GM18873 (cell line): ENCODE measurements at regions not wholly inside any gene's neighbourhood (a gene's known extent, or its start where the extent isn't known, plus 50 kb on each side); places are given as distances from the start of the nearest gene placed in this dataset.

ENCODE experiments used
- ATAC-seq: cut with Tn5 transposase; IDR thresholded peaks from one replicate; pipeline ENCODE4 v1.9.1; 2021; ENCODE audit warnings: mild to moderate bottlenecking, moderate library complexity, moderate number of reproducible peaks; ENCODE audit not compliant: unreplicated experiment, low FRiP score

GRCh38 chr10:6746782-6747181 is 166.7 kb upstream of the PRKCQ start:
- no peak for ATAC-seq

GRCh38 chr10:6743291-6743849 is 163.3 kb upstream of the PRKCQ start:
- no peak for ATAC-seq

- no peak for ATAC-seq
Observed at GRCh38 chr10:6741541-6741941, 161.5 kb upstream of the PRKCQ start.

GRCh38 chr10:6739530-6740174 is 159.6 kb upstream of the PRKCQ start:
- ATAC-seq, result no peak

- no peak for ATAC-seq
Observed at GRCh38 chr10:6738112-6738768, 158.2 kb upstream of the PRKCQ start.

- ATAC-seq, result no peak
Observed at GRCh38 chr10:6737758-6738111, 157.7 kb upstream of the PRKCQ start.

GRCh38 chr10:6737080-6737641 is 157.1 kb upstream of the PRKCQ start:
- ATAC-seq, result no peak

- ATAC-seq, result no peak
Observed at GRCh38 chr10:6734286-6734685, 154.2 kb upstream of the PRKCQ start.

- no peak for ATAC-seq
Observed at GRCh38 chr10:6729861-6730344, 149.8 kb upstream of the PRKCQ start.

GRCh38 chr10:6729071-6729774 is 149.1 kb upstream of the PRKCQ start:
- ATAC-seq, result no peak

- ATAC-seq, result no peak
Observed at GRCh38 chr10:6726924-6727323, 146.8 kb upstream of the PRKCQ start.

- ATAC-seq, result no peak
Observed at GRCh38 chr10:6722616-6723004, 142.5 kb upstream of the PRKCQ start.

- no peak for ATAC-seq
Observed at GRCh38 chr10:6721964-6722615, 142.0 kb upstream of the PRKCQ start.

- ATAC-seq, result no peak
Observed at GRCh38 chr10:6721480-6721879, 141.4 kb upstream of the PRKCQ start.

GRCh38 chr10:6719561-6719960 is 139.5 kb upstream of the PRKCQ start:
- ATAC-seq, result no peak

GRCh38 chr10:6718550-6718949 is 138.5 kb upstream of the PRKCQ start:
- ATAC-seq, result no peak

GRCh38 chr10:6716516-6716915 is 136.4 kb upstream of the PRKCQ start:
- no peak for ATAC-seq

- no peak for ATAC-seq
Observed at GRCh38 chr10:6713716-6714115, 133.6 kb upstream of the PRKCQ start.

GRCh38 chr10:6713120-6713519 is 133.0 kb upstream of the PRKCQ start:
- no peak for ATAC-seq

- no peak for ATAC-seq
Observed at GRCh38 chr10:6711881-6712280, 131.8 kb upstream of the PRKCQ start.

GRCh38 chr10:6711408-6711841 is 131.3 kb upstream of the PRKCQ start:
- no peak for ATAC-seq
